ENCODE measurements at regions not wholly inside any gene's neighbourhood (a gene's known extent, or its start where the extent isn't known, plus 50 kb on each side); places are given as distances from the start of the nearest gene placed in this dataset.

GRCh38 chr17:70995997-70996396, 826.7 kb downstream of the KCNJ2 start (continued):
- no peak for TF ChIP-seq RELA (CRISPR knock-in tag; IDR thresholded peaks at IDR 0.05; ENCODE audit: borderline replicate concordance)
- TF ChIP-seq ZNF138 (CRISPR knock-in tag; conservative IDR thresholded peaks at IDR 0.05), result no peak
- no peak for TF ChIP-seq HMGA2 (CRISPR knock-in tag; IDR thresholded peaks at IDR 0.05)

- Mint-ChIP-seq H3K36me3 (no peaks in the 10 kb centered on the region), H3K4me1 (peaks cover 16% of the 10 kb centered on the region), H3K27me3 (ENCODE audit: low read depth) (peaks cover 2% of the 10 kb centered on the region; the same call in 1 of the 2 replicates), H3K27ac (no peak overlapping the region), H3K9me3 (peaks cover 3% of the 10 kb centered on the region; the same call in 1 of the 2 replicates), H3K4me3 (no peak overlapping the region)
- ChIA-PET CTCF (no interaction called here), POLR2A (no interaction called here)
- peak; percentile 40 for DNase-seq (ENCODE audit: low spot score)
- TF ChIP-seq CTCF (IDR thresholded peaks at IDR 0.05), result no peak
- no peak for TF ChIP-seq USF1 (CRISPR knock-in tag; IDR thresholded peaks at IDR 0.05)
- no peak for TF ChIP-seq AFF4 (CRISPR knock-in tag; IDR thresholded peaks at IDR 0.05; ENCODE audit: borderline replicate concordance)
- TF ChIP-seq SP1 (CRISPR knock-in tag; conservative IDR thresholded peaks at IDR 0.05), result no peak
- no peak for TF ChIP-seq ZNF425 (CRISPR knock-in tag; conservative IDR thresholded peaks at IDR 0.05)
- no peak for TF ChIP-seq ELF4 (CRISPR knock-in tag; IDR thresholded peaks at IDR 0.05; ENCODE audit: low read depth)
- no peak for TF ChIP-seq FOXK1 (CRISPR knock-in tag; IDR thresholded peaks at IDR 0.05)
- no peak for TF ChIP-seq USF2 (CRISPR knock-in tag; IDR thresholded peaks at IDR 0.05)
- no peak for TF ChIP-seq TEAD1 (CRISPR knock-in tag; IDR thresholded peaks at IDR 0.05)
- TF ChIP-seq ERG (CRISPR knock-in tag; IDR thresholded peaks at IDR 0.05), result no peak
- no peak for TF ChIP-seq ZNF121 (CRISPR knock-in tag; IDR thresholded peaks at IDR 0.05)
- TF ChIP-seq GTF2I (CRISPR knock-in tag; conservative IDR thresholded peaks at IDR 0.05), result no peak
- ATAC-seq, result peak; percentile 99
These were observed 834.4 kb downstream of the KCNJ2 start for GRCh38 chr17:71003736-71004135.
